HCT116 (cell line): ENCODE measurements at regions not wholly inside any gene's neighbourhood (a gene's known extent, or its start where the extent isn't known, plus 50 kb on each side); places are given as distances from the start of the nearest gene placed in this dataset.

Experiments used
- ATAC-seq: fragments of 200-7000 bp; cut with Tn5 transposase; 2 replicates; pipeline ENCODE4 v1.9.1; 2020; ENCODE audit warnings: mild to moderate bottlenecking, moderate library complexity
- BruUV-seq: library from RNA; stranded (reverse); fragments of 400-500 nt; replicated peaks from 2 replicates; lab custom pipeline; 2021; lab: Mats Ljungman, UMichigan
- CTCF ChIA-PET: fragments of 300-600 bp; sonication (Branson Sonifier 250); formaldehyde crosslinking; loops from one replicate; lab custom pipeline; 2021; ENCODE audit warnings: antibody characterized with exemption; lab: Charles Lee
- POLR2A ChIA-PET: fragments of 300-600, 350-600 bp; sonication (Branson Sonifier 250); formaldehyde crosslinking; loops from one replicate; lab custom pipeline; 2021; ENCODE audit warnings: antibody characterized with exemption; lab: Charles Lee
- RAD21 ChIA-PET, 2 experiments: fragments of 300-600 bp; sonication (Branson Sonifier 250); formaldehyde crosslinking; loops; one replicate each; lab custom pipeline; 2023; ENCODE audit warnings: low total read pairs in 2 of 2; ENCODE audit not compliant: uncharacterized antibody in 2 of 2, unreplicated experiment in 2 of 2, low non-redundant PET in 1 of 2; lab: Charles Lee
- DNase-seq: peaks from one replicate; pipeline ENCODE4 v3.0.0-alpha.2; 2010; ENCODE audit warnings: low read depth, low spot score
- H2AFZ ChIP-seq: fragments of 200-600 bp; shearing (Covaris generic), sonication (generic); 2 replicates; pipeline ENCODE4 v1.6.1; 2017; ENCODE audit warnings: low read depth, mixed run types, mixed read lengths, antibody characterized with exemption, low read length; ENCODE audit not compliant: poor library complexity, severe bottlenecking
- H3K27ac ChIP-seq: 2 replicates; pipeline ENCODE4 v1.5.1; 2012; ENCODE audit warnings: low read depth, low read length
- H3K27me3 ChIP-seq: fragments of 200-600 bp; sonication (generic); 2 replicates; pipeline ENCODE4 v1.6.1; 2016; ENCODE audit warnings: mixed run types, low read length, mixed read lengths; ENCODE audit not compliant: insufficient read depth
- H3K36me3 ChIP-seq, 2 experiments: fragments of 200-500 bp in 1 of 2; fragments of 200-600 bp in 1 of 2; sonication (Bioruptor generic) in 1 of 2; sonication (generic) in 1 of 2; 2 replicates each; pipeline versions ENCODE4 v1.5.1 to v1.6.1; 2014 to 2016; ENCODE audit warnings: low read length in 2 of 2, inconsistent platforms in 1 of 2, mixed read lengths in 1 of 2, mixed run types in 1 of 2; ENCODE audit not compliant: insufficient read depth in 2 of 2, control insufficient read depth in 1 of 2
- H3K4me1 ChIP-seq, 2 experiments: fragments of 200-600 bp in 1 of 2; sonication (generic) in 1 of 2; 2 replicates each; pipeline versions ENCODE4 v1.5.1 to v1.6.1; 2012 to 2017; ENCODE audit warnings: low read length in 2 of 2, inconsistent platforms in 1 of 2, mild to moderate bottlenecking in 1 of 2, mixed read lengths in 1 of 2, mixed run types in 1 of 2, moderate library complexity in 1 of 2; ENCODE audit not compliant: insufficient read depth in 2 of 2, control insufficient read depth in 1 of 2
- H3K4me2 ChIP-seq: fragments of 200-600 bp; sonication (generic); 2 replicates; pipeline ENCODE4 v1.6.1; 2017; ENCODE audit warnings: mixed run types, low read length, mixed read lengths
- H3K4me3 ChIP-seq, 2 experiments: fragments of 200-600 bp in 1 of 2; sonication (generic) in 1 of 2; replicated peaks in 1 of 2; 2 replicates each; pipeline ENCODE4 v1.5.1; 2011 to 2016; ENCODE audit warnings: low read length in 2 of 2, control low read depth in 1 of 2, low read depth in 1 of 2, mild to moderate bottlenecking in 1 of 2, mixed read lengths in 1 of 2, mixed run types in 1 of 2
- H3K79me2 ChIP-seq: fragments of 200-600 bp; sonication (generic); 2 replicates; pipeline ENCODE4 v1.6.1; 2017; ENCODE audit warnings: mild to moderate bottlenecking, mixed run types, low read length, moderate library complexity, mixed read lengths; ENCODE audit not compliant: insufficient read depth
- H3K9ac ChIP-seq: fragments of 200-600 bp; sonication (generic); 2 replicates; pipeline ENCODE4 v1.6.1; 2016; ENCODE audit warnings: low read length, mixed read lengths
- H3K9me2 ChIP-seq: fragments of 200-600 bp; sonication (generic), shearing (Covaris generic); 2 replicates; pipeline ENCODE4 v1.6.1; 2017; ENCODE audit warnings: mixed run types, mild to moderate bottlenecking, moderate library complexity; ENCODE audit not compliant: insufficient read depth
- H3K9me3 ChIP-seq, 2 experiments: fragments of 200-500 bp in 1 of 2; fragments of 200-600 bp in 1 of 2; sonication (Bioruptor generic) in 1 of 2; sonication (generic) in 1 of 2; 2 replicates each; pipeline ENCODE4 v1.6.1; 2014 to 2017; ENCODE audit warnings: low read length in 2 of 2, mixed read lengths in 2 of 2, inconsistent platforms in 1 of 2, low read depth in 1 of 2, mild to moderate bottlenecking in 1 of 2, mixed run types in 1 of 2, moderate library complexity in 1 of 2; ENCODE audit not compliant: control insufficient read depth in 1 of 2, insufficient read depth in 1 of 2
- H4K20me1 ChIP-seq: fragments of 200-600 bp; sonication (generic), shearing (Covaris generic); 2 replicates; pipeline ENCODE4 v1.6.1; 2017; ENCODE audit warnings: mixed run types, mild to moderate bottlenecking, moderate library complexity; ENCODE audit not compliant: insufficient read depth
- CBX3 ChIP-seq: IDR thresholded peaks from 2 replicates; pipeline ENCODE4 v1.6.1; 2012; ENCODE audit warnings: low read depth
- CEBPB ChIP-seq: IDR thresholded peaks from 2 replicates; pipeline ENCODE4 v1.6.1; 2012; ENCODE audit warnings: low read depth
- EGR1 ChIP-seq: IDR thresholded peaks from 2 replicates; pipeline ENCODE4 v1.6.1; 2012; ENCODE audit warnings: low read depth
- EZH2phosphoT487 ChIP-seq: fragments of 200-600 bp; IDR thresholded peaks from 2 replicates; pipeline ENCODE4 v1.6.1; 2018; ENCODE audit warnings: antibody characterized with exemption, borderline replicate concordance
- JUND ChIP-seq: IDR thresholded peaks from 2 replicates; pipeline ENCODE4 v1.6.1; 2012
- POLR2AphosphoS5 ChIP-seq: IDR thresholded peaks from 2 replicates; pipeline ENCODE4 v1.6.1; 2011; ENCODE audit warnings: mild to moderate bottlenecking, low read depth, low read length, moderate library complexity
- SP1 ChIP-seq: IDR thresholded peaks from 2 replicates; pipeline ENCODE4 v1.6.1; 2012; ENCODE audit warnings: low read depth
- ZNF274 ChIP-seq: fragments of 200-500 bp; sonication (Bioruptor generic); IDR thresholded peaks from 2 replicates; pipeline ENCODE4 v1.6.1; 2014; ENCODE audit warnings: mild to moderate bottlenecking, low read depth, low read length, inconsistent platforms
- intact Hi-C: fragments of 100-400 bp; cut with micrococcal nuclease; formaldehyde crosslinking; loops from 2 replicates; pipeline ENCODE4 v1.10.0; 2022
- TF ChIP-seq, protein P1 (sequence below): IDR thresholded peaks from 2 replicates; pipeline ENCODE4 v1.6.1; 2012
- TF ChIP-seq, protein P2 (sequence below): IDR thresholded peaks from 2 replicates; pipeline ENCODE4 v1.6.1; 2012; ENCODE audit warnings: low read depth
- TF ChIP-seq, protein P3 (sequence below): IDR thresholded peaks from 2 replicates; pipeline ENCODE4 v1.6.1; 2012
- TF ChIP-seq, protein P4 (sequence below): IDR thresholded peaks from 2 replicates; pipeline ENCODE4 v1.6.1; 2011; ENCODE audit warnings: mild to moderate bottlenecking, low read length, moderate library complexity; ENCODE audit not compliant: insufficient replicate concordance; ENCODE audit errors: extremely low read depth

DNA sequence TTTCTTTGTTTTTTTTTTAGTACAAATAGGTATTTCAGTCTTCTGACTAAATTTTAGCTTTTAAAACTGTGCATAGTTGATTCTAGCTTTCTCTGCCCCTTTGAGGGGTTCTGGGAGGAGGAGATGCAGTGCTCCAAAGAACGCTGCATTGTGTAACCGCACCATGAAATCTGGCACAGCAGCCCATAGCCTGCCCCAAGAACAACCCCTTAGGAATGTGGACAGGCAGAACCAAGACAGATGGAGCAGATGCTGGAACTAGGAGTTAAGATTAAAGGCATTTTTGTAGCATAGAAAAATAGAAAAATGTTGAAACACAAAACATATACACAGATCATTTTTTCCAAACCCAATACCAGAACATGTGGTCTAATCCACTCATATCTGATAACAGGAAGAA lies 187.5 kb downstream of the SCG2 start:
- H3K4me2 ChIP-seq = no peak overlapping the region
- intact Hi-C loops = no loop called here
- DNase-seq = no peak
- no peaks in the 10 kb centered on the region for H3K36me3 ChIP-seq
- H2AFZ ChIP-seq = no peak overlapping the region
- ChIA-PET RAD21 (no interaction called here), CTCF (no interaction called here), POLR2A (no interaction called here)
- H4K20me1 ChIP-seq = no peaks in the 10 kb centered on the region
- BruUV-seq = no TSS peak
- H3K4me1 ChIP-seq = no peaks in the 10 kb centered on the region
- no peaks in the 10 kb centered on the region for H3K79me2 ChIP-seq
- H3K9me3 ChIP-seq = no peaks in the 10 kb centered on the region
- H3K27me3 ChIP-seq = no peaks in the 10 kb centered on the region
- H3K9ac ChIP-seq = no peak overlapping the region
- no peak overlapping the region for H3K27ac ChIP-seq
- no peaks in the 10 kb centered on the region for H3K9me2 ChIP-seq
- H3K4me3 ChIP-seq = no peak overlapping the region
- TF ChIP-seq, protein P1, sequence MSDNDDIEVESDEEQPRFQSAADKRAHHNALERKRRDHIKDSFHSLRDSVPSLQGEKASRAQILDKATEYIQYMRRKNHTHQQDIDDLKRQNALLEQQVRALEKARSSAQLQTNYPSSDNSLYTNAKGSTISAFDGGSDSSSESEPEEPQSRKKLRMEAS = no peak
- TF ChIP-seq POLR2AphosphoS5 (no peak), SP1 (no peak), CBX3 (no peak), EZH2phosphoT487 (no peak), CEBPB (no peak), ZNF274 (no peak), EGR1 (no peak), JUND (no peak)
- TF ChIP-seq, protein P2, sequence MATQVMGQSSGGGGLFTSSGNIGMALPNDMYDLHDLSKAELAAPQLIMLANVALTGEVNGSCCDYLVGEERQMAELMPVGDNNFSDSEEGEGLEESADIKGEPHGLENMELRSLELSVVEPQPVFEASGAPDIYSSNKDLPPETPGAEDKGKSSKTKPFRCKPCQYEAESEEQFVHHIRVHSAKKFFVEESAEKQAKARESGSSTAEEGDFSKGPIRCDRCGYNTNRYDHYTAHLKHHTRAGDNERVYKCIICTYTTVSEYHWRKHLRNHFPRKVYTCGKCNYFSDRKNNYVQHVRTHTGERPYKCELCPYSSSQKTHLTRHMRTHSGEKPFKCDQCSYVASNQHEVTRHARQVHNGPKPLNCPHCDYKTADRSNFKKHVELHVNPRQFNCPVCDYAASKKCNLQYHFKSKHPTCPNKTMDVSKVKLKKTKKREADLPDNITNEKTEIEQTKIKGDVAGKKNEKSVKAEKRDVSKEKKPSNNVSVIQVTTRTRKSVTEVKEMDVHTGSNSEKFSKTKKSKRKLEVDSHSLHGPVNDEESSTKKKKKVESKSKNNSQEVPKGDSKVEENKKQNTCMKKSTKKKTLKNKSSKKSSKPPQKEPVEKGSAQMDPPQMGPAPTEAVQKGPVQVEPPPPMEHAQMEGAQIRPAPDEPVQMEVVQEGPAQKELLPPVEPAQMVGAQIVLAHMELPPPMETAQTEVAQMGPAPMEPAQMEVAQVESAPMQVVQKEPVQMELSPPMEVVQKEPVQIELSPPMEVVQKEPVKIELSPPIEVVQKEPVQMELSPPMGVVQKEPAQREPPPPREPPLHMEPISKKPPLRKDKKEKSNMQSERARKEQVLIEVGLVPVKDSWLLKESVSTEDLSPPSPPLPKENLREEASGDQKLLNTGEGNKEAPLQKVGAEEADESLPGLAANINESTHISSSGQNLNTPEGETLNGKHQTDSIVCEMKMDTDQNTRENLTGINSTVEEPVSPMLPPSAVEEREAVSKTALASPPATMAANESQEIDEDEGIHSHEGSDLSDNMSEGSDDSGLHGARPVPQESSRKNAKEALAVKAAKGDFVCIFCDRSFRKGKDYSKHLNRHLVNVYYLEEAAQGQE = no peak
- TF ChIP-seq, protein P3, sequence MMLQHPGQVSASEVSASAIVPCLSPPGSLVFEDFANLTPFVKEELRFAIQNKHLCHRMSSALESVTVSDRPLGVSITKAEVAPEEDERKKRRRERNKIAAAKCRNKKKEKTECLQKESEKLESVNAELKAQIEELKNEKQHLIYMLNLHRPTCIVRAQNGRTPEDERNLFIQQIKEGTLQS = no peak
- TF ChIP-seq, protein P4, sequence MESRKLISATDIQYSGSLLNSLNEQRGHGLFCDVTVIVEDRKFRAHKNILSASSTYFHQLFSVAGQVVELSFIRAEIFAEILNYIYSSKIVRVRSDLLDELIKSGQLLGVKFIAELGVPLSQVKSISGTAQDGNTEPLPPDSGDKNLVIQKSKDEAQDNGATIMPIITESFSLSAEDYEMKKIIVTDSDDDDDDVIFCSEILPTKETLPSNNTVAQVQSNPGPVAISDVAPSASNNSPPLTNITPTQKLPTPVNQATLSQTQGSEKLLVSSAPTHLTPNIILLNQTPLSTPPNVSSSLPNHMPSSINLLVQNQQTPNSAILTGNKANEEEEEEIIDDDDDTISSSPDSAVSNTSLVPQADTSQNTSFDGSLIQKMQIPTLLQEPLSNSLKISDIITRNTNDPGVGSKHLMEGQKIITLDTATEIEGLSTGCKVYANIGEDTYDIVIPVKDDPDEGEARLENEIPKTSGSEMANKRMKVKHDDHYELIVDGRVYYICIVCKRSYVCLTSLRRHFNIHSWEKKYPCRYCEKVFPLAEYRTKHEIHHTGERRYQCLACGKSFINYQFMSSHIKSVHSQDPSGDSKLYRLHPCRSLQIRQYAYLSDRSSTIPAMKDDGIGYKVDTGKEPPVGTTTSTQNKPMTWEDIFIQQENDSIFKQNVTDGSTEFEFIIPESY = no peak
- ATAC-seq = no peak
